ENCODE measurements at regions not wholly inside any gene's neighbourhood (a gene's known extent, or its start where the extent isn't known, plus 50 kb on each side); places are given as distances from the start of the nearest gene placed in this dataset.

DNA sequence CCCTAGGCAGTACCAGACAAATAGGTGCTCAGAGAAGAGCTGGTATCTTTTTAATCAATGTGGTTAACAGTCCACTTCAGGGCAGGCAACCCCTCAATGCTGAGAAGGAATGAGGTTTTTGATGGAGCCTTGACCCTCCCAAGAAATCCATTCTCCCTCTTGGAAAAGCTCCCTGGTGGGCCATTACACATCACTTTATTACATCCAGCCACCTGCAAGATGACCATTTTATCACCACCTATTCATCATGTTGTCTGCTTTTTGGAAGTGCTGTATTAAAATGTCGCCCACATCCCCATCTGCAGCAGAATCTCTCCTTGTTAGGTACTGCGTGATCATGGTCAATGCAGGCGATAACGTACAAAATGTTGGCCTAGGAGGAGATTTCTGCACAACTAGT lies 614.7 kb upstream of the TMEM132C start:
- TF ChIP-seq, protein P1, sequence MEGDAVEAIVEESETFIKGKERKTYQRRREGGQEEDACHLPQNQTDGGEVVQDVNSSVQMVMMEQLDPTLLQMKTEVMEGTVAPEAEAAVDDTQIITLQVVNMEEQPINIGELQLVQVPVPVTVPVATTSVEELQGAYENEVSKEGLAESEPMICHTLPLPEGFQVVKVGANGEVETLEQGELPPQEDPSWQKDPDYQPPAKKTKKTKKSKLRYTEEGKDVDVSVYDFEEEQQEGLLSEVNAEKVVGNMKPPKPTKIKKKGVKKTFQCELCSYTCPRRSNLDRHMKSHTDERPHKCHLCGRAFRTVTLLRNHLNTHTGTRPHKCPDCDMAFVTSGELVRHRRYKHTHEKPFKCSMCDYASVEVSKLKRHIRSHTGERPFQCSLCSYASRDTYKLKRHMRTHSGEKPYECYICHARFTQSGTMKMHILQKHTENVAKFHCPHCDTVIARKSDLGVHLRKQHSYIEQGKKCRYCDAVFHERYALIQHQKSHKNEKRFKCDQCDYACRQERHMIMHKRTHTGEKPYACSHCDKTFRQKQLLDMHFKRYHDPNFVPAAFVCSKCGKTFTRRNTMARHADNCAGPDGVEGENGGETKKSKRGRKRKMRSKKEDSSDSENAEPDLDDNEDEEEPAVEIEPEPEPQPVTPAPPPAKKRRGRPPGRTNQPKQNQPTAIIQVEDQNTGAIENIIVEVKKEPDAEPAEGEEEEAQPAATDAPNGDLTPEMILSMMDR (IDR thresholded peaks at IDR 0.05; ENCODE audit: low read length), result no peak
- TF ChIP-seq EZH2 (IDR thresholded peaks at IDR 0.05; ENCODE audit: borderline replicate concordance, low read length), result no peak
